Right renal cortex interstitium (tissue), 3 donors: ENCODE measurements at regions not wholly inside any gene's neighbourhood (a gene's known extent, or its start where the extent isn't known, plus 50 kb on each side); places are given as distances from the start of the nearest gene placed in this dataset.

ENCODE experiments used
- DNase-seq, 3 donors: peaks; one replicate each; pipeline ENCODE4 v3.0.0-alpha.2; 2013; ENCODE audit warnings: low read depth in 3 of 3, low spot score in 2 of 3

GRCh38 chr21:16913010-16913409 lies 599.8 kb upstream of the CXADR start:
- DNase-seq: no peak

- DNase-seq: no peak
These were observed 584.4 kb upstream of the CXADR start for GRCh38 chr21:16928439-16928838.

GRCh38 chr21:16932314-16932713 lies 580.5 kb upstream of the CXADR start:
- DNase-seq: no peak

DNA sequence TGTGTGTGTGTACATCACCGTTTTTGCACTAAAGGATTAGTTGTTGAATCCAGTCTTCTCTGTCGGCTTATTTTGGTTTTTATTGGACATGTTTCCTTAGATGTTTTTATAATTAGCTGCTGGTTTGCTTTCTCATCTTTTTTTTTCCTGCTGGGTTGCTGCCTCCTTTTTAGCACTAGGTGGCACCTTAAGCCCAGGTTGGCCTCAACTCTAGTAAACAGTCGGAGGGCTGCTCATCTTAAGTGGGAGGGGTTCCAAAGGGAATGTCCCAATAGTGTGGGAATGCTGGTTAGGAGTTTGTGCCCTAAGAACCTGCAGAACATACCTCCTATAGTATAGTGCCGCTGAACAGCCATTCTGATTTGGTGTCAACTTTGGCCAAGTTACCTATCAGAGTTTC lies 570.1 kb upstream of the CXADR start:
- DNase-seq: no peak

DNA sequence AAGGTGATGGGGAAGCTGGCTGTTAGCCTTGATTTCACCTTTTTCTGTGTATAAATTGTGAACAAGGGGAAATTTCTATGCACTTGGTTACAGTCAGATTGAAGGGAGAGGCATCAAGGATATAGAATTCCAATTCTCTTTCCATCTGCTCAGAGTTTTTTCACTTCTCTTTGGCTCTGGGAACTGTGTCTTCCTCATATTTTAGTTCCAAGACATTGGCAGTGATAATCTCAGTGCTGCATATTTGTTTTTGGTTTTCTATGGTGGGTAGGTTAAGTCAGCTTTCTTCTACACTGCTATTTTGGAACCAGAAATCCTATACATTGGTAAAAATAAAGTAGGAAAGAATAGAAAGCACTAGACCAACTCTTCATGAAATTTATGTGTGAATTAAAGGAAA lies 569.6 kb upstream of the CXADR start:
- DNase-seq: no peak

DNA sequence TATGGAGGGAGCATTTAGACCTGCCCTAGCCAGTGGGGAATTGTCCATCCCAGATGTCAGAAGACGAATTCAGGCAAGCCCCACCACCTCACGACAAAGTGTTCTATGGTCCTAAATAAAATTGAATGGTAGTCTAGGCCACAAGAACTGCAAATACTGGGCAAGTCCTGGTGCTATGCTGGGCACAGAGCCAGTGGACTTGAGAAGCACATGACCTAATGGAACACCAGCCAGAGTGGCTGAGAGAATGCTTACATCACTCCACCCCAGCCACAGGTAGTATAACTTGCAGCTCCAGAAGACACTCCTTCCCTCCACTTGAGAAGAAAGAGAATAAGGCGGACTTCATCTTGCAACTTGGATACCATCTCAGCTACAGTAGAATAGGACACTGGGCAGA lies 567.3 kb upstream of the CXADR start:
- DNase-seq: no peak

- DNase-seq: no peak
These were observed 556.0 kb upstream of the CXADR start for GRCh38 chr21:16956824-16957223.

- no peak for DNase-seq
These were observed 547.4 kb upstream of the CXADR start for GRCh38 chr21:16965424-16965823.

GRCh38 chr21:16968436-16968835 lies 544.4 kb upstream of the CXADR start:
- no peak for DNase-seq

- DNase-seq: no peak
These were observed 543.2 kb upstream of the CXADR start for GRCh38 chr21:16969636-16970035.

DNA sequence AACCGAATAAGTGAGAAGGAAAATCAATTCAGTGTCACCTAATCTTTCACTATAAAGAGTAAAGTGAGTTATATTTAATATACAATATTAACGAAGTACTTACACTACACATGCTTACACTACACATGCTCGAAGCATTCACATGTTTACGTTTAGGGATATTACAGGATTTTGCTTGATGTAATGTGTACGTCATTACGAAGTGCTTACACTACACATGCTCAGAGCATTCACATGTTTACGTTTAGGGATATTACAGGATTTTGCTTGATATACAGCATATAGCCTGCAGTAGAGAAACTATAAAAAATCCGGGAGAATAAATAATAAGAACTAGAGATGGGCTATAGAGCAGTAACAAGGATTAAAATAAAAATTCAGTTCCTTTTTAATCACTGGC lies 538.8 kb upstream of the CXADR start:
- no peak for DNase-seq

GRCh38 chr21:16976193-16976592 lies 536.6 kb upstream of the CXADR start:
- no peak for DNase-seq

GRCh38 chr21:16978309-16978895 lies 534.4 kb upstream of the CXADR start:
- no peak for DNase-seq

- no peak for DNase-seq
These were observed 533.3 kb upstream of the CXADR start for GRCh38 chr21:16979574-16979973.

DNA sequence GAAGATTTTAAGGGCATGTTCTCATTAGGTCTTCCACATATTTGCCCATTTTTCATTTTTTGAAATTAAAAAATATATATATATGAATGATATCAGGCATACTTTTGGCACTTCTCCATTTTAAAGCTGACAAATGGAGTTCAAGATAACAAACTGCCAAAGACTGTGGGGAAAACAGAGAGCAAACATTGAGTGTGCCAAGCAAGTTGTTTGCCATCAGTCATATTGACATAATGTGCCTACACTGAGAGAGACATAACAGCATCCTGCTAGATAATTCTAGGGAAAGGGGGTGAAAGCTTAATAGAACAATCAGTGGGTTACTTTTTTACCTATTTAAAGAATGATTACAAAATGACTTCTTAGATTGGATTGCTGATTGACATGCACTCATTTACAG lies 529.4 kb upstream of the CXADR start:
- no peak for DNase-seq

- no peak for DNase-seq
These were observed 520.4 kb upstream of the CXADR start for GRCh38 chr21:16992448-16992847.

DNA sequence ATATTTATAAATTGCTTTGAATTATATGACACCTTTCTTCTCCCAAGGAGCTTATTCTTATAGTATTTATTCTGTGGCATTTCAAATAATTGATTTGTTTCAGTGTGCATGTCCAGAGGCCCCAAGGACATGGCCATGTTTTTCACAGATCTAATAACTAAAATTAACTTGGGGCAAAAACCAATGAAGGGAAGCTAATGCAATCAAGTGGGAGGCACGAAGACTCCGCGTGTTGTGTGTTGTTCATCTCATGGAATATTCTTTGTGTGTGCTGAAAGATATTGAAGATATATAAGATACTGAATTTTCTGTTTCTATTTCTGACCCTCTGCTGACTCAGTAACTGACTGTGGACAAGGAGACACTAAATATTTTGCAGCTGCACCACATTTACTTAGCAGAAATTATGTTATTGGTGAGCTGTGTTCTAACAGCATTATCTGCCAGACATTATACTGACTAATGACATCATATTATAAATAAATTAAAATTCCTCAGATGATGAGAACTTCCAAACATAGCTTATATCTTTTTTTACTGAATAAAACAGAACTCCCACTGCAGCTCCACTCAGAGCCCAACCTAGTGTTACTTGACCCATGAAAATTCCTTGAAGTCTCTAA lies 519.3 kb upstream of the CXADR start:
- DNase-seq: no peak

DNA sequence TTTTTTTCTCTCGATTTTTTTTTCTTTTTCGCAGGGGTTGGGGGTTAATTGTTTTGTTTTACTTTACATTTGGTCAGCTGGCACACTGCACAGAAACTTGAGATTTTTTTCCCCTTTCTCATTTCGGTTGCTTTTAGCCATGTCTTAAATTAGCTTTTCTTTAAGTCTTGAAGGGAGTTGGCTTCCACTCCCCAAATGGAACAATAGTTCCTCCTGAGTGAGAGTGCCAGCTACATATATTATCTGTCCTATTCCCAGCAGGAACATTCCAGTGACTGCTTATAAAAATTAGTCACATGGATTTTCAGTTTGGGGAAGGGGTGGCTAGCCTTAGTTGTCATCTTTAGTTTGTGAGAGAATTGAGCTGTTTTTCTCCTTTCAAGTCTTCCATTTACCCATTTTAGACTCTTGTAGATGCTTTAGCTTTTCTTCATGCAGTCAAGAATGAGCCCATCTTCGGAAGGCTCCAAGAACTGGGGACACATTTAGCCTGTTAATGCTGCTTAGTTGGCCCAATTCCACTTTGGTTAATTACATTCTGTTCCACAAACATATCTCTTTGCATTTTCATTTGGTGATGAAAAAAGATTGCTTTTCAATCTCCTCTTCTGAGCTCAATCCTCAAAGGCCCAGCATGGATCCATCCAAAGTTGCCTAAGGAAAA lies 510.1 kb upstream of the CXADR start:
- no peak for DNase-seq

GRCh38 chr21:17003258-17003615 lies 509.6 kb upstream of the CXADR start:
- DNase-seq: no peak

DNA sequence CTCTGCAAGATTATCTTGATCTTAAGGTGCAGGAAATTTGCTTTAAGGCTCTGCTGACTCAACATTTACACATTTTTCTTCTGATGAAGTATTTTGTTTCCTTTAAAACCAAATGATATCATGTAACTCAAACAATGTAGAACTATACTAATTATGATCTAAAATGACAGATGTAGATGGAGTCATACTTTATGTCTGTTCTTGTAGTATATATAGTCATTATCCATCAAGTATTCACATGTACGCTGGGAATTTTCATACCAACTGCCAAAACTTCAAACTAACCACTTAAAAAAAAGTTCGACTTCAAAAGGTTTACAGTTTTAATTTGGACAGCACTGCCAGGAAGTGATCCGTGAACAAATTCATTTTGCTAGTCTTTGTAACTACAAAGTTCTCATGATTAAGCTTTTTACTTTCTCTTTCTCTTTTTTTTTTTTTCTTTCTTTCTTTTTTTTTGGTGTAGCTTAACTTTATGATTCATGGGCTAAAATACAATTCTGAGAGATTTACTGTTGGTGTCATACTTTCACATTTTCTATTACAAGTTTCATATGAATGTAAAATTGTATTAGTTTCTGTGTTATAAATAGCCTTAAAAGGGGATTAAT lies 509.0 kb upstream of the CXADR start:
- DNase-seq: no peak

DNA sequence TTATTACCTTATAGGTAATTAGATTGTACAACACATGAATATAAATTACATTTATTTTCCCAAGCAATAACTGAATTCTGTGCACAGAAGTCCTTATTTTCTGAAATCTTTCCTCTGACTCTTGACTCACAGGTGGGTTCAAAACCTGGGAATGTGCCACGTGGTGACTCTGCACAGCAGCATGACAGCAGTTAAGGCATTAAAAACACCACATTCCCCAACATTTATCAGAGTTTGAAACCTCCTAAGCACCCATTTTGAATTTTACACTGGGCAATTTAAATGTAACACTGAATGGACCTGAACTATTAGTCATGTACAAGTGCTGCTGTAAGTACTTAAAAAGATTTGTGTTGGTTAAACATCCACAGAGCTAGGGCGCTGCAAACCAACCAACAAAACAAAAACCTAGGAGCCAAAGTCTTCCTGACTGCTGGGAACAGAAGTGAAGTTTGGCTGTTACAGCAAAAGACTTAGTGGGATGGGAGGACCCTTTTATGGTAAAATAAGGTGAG lies 480.6 kb upstream of the CXADR start:
- DNase-seq: no peak

- DNase-seq: no peak
These were observed 468.1 kb upstream of the CXADR start for GRCh38 chr21:17044696-17045095.
